HEK293T (cell line): ENCODE measurements at regions not wholly inside any gene's neighbourhood (a gene's known extent, or its start where the extent isn't known, plus 50 kb on each side); places are given as distances from the start of the nearest gene placed in this dataset.

Experiments
- CTCF ChIA-PET: fragments of 350-600 bp; formaldehyde crosslinking; extraction: SDS; loops from one replicate; lab custom pipeline; 2021; ENCODE audit warnings: antibody characterized with exemption, inconsistent platforms; lab: Yijun Ruan, JAX
- POLR2A ChIA-PET: fragments of 350-600 bp; formaldehyde crosslinking; extraction: SDS; loops from one replicate; lab custom pipeline; 2020; ENCODE audit warnings: antibody characterized with exemption, inconsistent platforms; lab: Yijun Ruan, JAX
- DNase-seq: peaks from one replicate; pipeline ENCODE4 v3.0.0; 2012; ENCODE audit warnings: mixed read lengths; ENCODE audit errors: extremely low spot score
- ARNT ChIP-seq: fragments of 450-650 bp; IDR thresholded peaks from 2 replicates; pipeline ENCODE4 v1.6.1; 2017; ENCODE audit warnings: mild to moderate bottlenecking
- BHLHE40 ChIP-seq: fragments of 450-650 bp; IDR thresholded peaks from 2 replicates; pipeline ENCODE4 v1.6.1; 2016; ENCODE audit warnings: mild to moderate bottlenecking, moderate library complexity, borderline replicate concordance
- CTBP1 ChIP-seq: fragments of 450-650 bp; IDR thresholded peaks from 2 replicates; pipeline ENCODE4 v1.6.1; 2016; ENCODE audit warnings: borderline replicate concordance
- ELF4 ChIP-seq: fragments of 450-650 bp; IDR thresholded peaks from 2 replicates; pipeline ENCODE4 v1.6.1; 2017; ENCODE audit warnings: antibody characterized with exemption
- FOXA1 ChIP-seq: fragments of 450-650 bp; IDR thresholded peaks from 2 replicates; pipeline ENCODE4 v1.6.1; 2016; ENCODE audit warnings: mild to moderate bottlenecking
- FOXK2 ChIP-seq: fragments of 450-650 bp; IDR thresholded peaks from 2 replicates; pipeline ENCODE4 v1.6.1; 2016; ENCODE audit warnings: mild to moderate bottlenecking
- FOXM1 ChIP-seq: fragments of 450-650 bp; IDR thresholded peaks from 2 replicates; pipeline ENCODE4 v1.6.1; 2017; ENCODE audit warnings: mild to moderate bottlenecking, borderline replicate concordance
- HDGF ChIP-seq: fragments of 450-650 bp; IDR thresholded peaks from 2 replicates; pipeline ENCODE4 v1.6.1; 2017; ENCODE audit warnings: antibody characterized with exemption, borderline replicate concordance
- L3MBTL2 ChIP-seq: fragments of 450-650 bp; conservative IDR thresholded peaks from 2 replicates; pipeline ENCODE4 v1.6.1; 2016; ENCODE audit warnings: mild to moderate bottlenecking
- LEF1 ChIP-seq: fragments of 450-650 bp; IDR thresholded peaks from 2 replicates; pipeline ENCODE4 v1.6.1; 2017; ENCODE audit warnings: mild to moderate bottlenecking, borderline replicate concordance
- NFRKB ChIP-seq: fragments of 450-650 bp; IDR thresholded peaks from 2 replicates; pipeline ENCODE4 v1.6.1; 2016; ENCODE audit warnings: mild to moderate bottlenecking, moderate library complexity
- PKNOX1 ChIP-seq: fragments of 450-650 bp; IDR thresholded peaks from 2 replicates; pipeline ENCODE4 v1.6.1; 2016
- SP1 ChIP-seq: fragments of 450-650 bp; IDR thresholded peaks from 2 replicates; pipeline ENCODE4 v1.6.1; 2017
- SUZ12 ChIP-seq: fragments of 450-650 bp; IDR thresholded peaks from 2 replicates; pipeline ENCODE4 v1.6.1; 2016; ENCODE audit warnings: mild to moderate bottlenecking
- TARDBP ChIP-seq: fragments of 450-650 bp; IDR thresholded peaks from 2 replicates; pipeline ENCODE4 v1.6.1; 2016
- ZNF384 ChIP-seq: fragments of 450-650 bp; IDR thresholded peaks from 2 replicates; pipeline ENCODE4 v1.6.1; 2016

GRCh38 chr10:29849126-29849833 lies 210.1 kb downstream of the JCAD start:
- POLR2A ChIA-PET = no interaction called here
- TF ChIP-seq PKNOX1 = no peak
- TF ChIP-seq TARDBP = no peak
- no peak for TF ChIP-seq SP1
- TF ChIP-seq ELF4 = no peak
- no peak for TF ChIP-seq ZNF384
- TF ChIP-seq SUZ12 = no peak
- no peak for TF ChIP-seq LEF1
- no peak for TF ChIP-seq L3MBTL2
- CTCF ChIA-PET = no interaction called here
- DNase-seq = no peak

GRCh38 chr10:29846881-29847280 lies 212.1 kb upstream of the SVIL start:
- TF ChIP-seq ELF4 (no peak), CTBP1 (no peak), FOXM1 (no peak), LEF1 (no peak), ARNT (no peak), BHLHE40 (no peak), TARDBP (no peak), PKNOX1 (no peak), FOXA1 (no peak), NFRKB (no peak), ZNF384 (no peak), SP1 (no peak), L3MBTL2 (no peak), HDGF (no peak), FOXK2 (no peak), SUZ12 (no peak)
- ChIA-PET POLR2A (no interaction called here), CTCF (no interaction called here)
- DNase-seq = no peak

GRCh38 chr10:29845166-29845565 lies 210.4 kb upstream of the SVIL start:
- no peak for DNase-seq
- ChIA-PET CTCF (no interaction called here), POLR2A (no interaction called here)
- TF ChIP-seq SUZ12 = no peak
- no peak for TF ChIP-seq TARDBP
- no peak for TF ChIP-seq HDGF
- no peak for TF ChIP-seq FOXA1
- TF ChIP-seq FOXM1 = no peak
- TF ChIP-seq NFRKB = no peak
- no peak for TF ChIP-seq ARNT
- TF ChIP-seq ZNF384 = no peak
- no peak for TF ChIP-seq L3MBTL2
- no peak for TF ChIP-seq SP1
- no peak for TF ChIP-seq FOXK2

- ChIA-PET POLR2A (no interaction called here), CTCF (no interaction called here)
- TF ChIP-seq ARNT (no peak), CTBP1 (no peak), FOXM1 (no peak), ELF4 (no peak), ZNF384 (no peak), BHLHE40 (no peak), NFRKB (no peak), FOXA1 (no peak), SUZ12 (no peak)
- DNase-seq = no peak
Observed at GRCh38 chr10:29843143-29843542, 208.4 kb upstream of the SVIL start.

DNA sequence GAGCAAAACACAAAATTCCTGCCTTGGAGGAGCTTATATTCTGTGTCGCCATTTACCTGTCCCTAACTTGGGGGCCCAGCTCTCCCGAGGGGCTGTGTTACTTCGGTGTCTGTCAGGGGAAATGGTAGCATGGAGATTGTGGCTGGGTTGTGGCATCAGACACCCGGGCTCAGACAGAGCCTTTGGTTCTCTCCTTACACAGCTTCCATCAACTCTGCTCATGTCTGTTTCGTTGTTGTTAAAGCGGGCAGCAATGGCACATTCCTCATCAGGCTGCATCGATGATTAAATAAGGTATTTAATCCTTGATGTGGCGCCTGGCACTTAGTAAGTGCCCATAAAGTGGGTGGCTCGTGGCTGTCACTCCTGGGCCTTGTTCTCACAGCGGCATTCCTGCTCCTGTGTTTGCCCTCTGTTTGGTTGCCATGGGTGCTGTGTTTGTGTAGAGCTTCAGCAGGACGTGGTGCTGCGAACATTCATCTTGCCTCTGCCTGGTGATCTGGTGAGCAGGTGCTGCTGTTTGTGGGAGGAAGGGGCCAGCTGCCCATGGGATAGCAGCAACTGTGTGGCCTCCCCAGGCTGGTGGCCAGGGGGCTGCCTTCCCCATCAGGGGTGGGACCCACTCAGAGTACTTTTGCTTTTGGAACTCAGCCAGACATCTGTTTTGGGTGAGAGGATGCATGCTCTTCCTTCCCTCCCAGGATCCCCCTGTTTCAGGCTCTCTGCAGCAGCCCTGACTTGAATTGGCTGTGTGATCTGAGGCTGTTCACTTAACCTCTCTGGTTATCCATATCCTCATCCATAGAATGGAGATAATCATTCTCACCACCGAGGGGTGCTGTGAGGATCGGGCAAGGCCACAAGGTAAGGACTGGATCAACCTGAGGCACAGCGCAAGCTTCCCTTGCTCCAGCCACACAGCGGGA lies 207.2 kb upstream of the SVIL start:
- ChIA-PET CTCF (interaction anchor here (0.7 kb wide), 1 partner anchor 78 kb away, joined by 3 read pairs; no protein-coding TSS in a partner anchor), POLR2A (interaction anchor here (0.6 kb wide), 1 partner anchor 585 kb away, joined by 3 read pairs; no protein-coding TSS in a partner anchor)
- no peak for DNase-seq
- TF ChIP-seq FOXA1 (no peak), L3MBTL2 (no peak), ZNF384 (no peak), NFRKB (no peak), SP1 (no peak), LEF1 (no peak), CTBP1 (no peak), ELF4 (no peak), TARDBP (no peak), ARNT (no peak), BHLHE40 (no peak), HDGF (no peak)

- ChIA-PET CTCF (no interaction called here), POLR2A (no interaction called here)
- TF ChIP-seq SUZ12 (no peak), L3MBTL2 (no peak), LEF1 (no peak), ELF4 (no peak), ZNF384 (no peak), SP1 (no peak), TARDBP (no peak), FOXK2 (no peak), NFRKB (no peak), ARNT (no peak), FOXM1 (no peak), PKNOX1 (no peak), BHLHE40 (no peak), CTBP1 (no peak), HDGF (no peak), FOXA1 (no peak)
- no peak for DNase-seq
Observed at GRCh38 chr10:29840516-29841276, 205.9 kb upstream of the SVIL start.
